ENCODE measurements at regions not wholly inside any gene's neighbourhood (a gene's known extent, or its start where the extent isn't known, plus 50 kb on each side); places are given as distances from the start of the nearest gene placed in this dataset.

- TF ChIP-seq CTCF (IDR thresholded peaks at IDR 0.05) (no peak), POLR2A (IDR thresholded peaks at IDR 0.05) (no peak)
Observed at GRCh38 chr1:224521904-224522734, 87.5 kb upstream of the WDR26 start.

All from Peyer's patch (tissue), 4 donors.